ENCODE measurements at regions not wholly inside any gene's neighbourhood (a gene's known extent, or its start where the extent isn't known, plus 50 kb on each side); places are given as distances from the start of the nearest gene placed in this dataset.
"Not testable (repeated sequence)": the region's sequence is repeated elsewhere in the genome, so short reads cannot be mapped to it uniquely, and the experiment has no call there.

- not testable (repeated sequence) for TF ChIP-seq CTCF (IDR thresholded peaks at IDR 0.05; ENCODE audit: low read depth, low read length, poor library complexity, severe bottlenecking); EZH2phosphoT487 (IDR thresholded peaks at IDR 0.05; ENCODE audit: borderline replicate concordance, low read length)
Measured at GRCh38 chr18:30839056-30839561, 203.4 kb downstream of the DSC3 start.

Measured in DOHH2 (cell line).